ENCODE measurements at regions not wholly inside any gene's neighbourhood (a gene's known extent, or its start where the extent isn't known, plus 50 kb on each side); places are given as distances from the start of the nearest gene placed in this dataset.

DNA sequence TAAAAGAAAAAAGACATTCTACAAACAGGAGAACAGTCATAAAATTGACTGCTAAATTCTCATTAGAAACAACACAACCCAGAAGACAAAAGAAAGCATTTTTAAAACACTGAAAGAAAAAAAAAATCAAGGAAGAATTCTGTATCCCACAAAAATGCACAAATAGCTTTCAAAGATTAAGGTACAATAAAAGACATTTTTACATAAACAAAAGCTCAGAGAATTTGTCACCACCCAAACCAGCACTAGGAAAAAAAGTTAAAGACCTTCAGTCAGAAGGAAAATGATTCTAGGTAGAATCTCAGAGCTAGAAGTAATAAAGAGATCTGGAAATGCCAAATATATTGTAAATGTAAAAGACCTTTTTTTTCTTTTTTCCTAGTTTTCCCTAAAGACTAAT lies 252.4 kb downstream of the CLIC5 start:
- no peaks in the 10 kb centered on the region for H4K20me1 ChIP-seq (ENCODE audit: insufficient read depth)
- H3K79me2 ChIP-seq (ENCODE audit: insufficient read depth, low read depth), result no peaks in the 10 kb centered on the region
- H3K4me3 ChIP-seq (IDR thresholded peaks at IDR 0.05; ENCODE audit: insufficient read depth, low read depth, low read length), result no peak overlapping the region
- no peak overlapping the region for H3K27ac ChIP-seq
- TF ChIP-seq, protein P1, sequence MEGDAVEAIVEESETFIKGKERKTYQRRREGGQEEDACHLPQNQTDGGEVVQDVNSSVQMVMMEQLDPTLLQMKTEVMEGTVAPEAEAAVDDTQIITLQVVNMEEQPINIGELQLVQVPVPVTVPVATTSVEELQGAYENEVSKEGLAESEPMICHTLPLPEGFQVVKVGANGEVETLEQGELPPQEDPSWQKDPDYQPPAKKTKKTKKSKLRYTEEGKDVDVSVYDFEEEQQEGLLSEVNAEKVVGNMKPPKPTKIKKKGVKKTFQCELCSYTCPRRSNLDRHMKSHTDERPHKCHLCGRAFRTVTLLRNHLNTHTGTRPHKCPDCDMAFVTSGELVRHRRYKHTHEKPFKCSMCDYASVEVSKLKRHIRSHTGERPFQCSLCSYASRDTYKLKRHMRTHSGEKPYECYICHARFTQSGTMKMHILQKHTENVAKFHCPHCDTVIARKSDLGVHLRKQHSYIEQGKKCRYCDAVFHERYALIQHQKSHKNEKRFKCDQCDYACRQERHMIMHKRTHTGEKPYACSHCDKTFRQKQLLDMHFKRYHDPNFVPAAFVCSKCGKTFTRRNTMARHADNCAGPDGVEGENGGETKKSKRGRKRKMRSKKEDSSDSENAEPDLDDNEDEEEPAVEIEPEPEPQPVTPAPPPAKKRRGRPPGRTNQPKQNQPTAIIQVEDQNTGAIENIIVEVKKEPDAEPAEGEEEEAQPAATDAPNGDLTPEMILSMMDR (conservative IDR thresholded peaks at IDR 0.05; ENCODE audit: low read depth, low read length), result no peak
- no peaks in the 10 kb centered on the region for H3K36me3 ChIP-seq (ENCODE audit: insufficient read depth)
- H3K27me3 ChIP-seq (ENCODE audit: insufficient read depth, low read depth), result no peaks in the 10 kb centered on the region
- no peak overlapping the region for H2AFZ ChIP-seq (ENCODE audit: low read depth)
- no peak overlapping the region for H3K9ac ChIP-seq
- no peak overlapping the region for H3K4me2 ChIP-seq
- H3K4me1 ChIP-seq (ENCODE audit: low read depth, poor library complexity, severe bottlenecking), result no peaks in the 10 kb centered on the region

DNA sequence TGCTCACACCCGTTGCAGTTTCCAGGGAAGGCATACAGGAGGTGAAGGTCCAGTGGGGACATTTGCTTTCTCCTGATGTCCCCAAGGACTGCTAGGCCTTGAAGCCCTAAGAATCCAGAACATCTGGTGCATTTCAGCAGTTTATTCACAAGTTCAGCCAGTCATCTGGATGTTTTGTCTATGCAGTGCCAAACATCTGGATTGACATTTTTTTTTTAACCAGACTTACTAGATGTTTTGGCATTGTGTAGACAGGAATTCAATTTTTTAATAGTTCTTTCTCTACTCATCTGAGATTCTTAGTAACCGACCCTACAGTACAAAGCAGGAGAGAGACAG lies 256.2 kb downstream of the CLIC5 start:
- Histone ChIP-seq H3K4me1 (ENCODE audit: low read depth, poor library complexity, severe bottlenecking) (no peaks in the 10 kb centered on the region), H3K79me2 (ENCODE audit: insufficient read depth, low read depth) (no peaks in the 10 kb centered on the region), H3K4me2 (no peak overlapping the region), H3K27me3 (ENCODE audit: insufficient read depth, low read depth) (no peaks in the 10 kb centered on the region), H3K4me3 (IDR thresholded peaks at IDR 0.05; ENCODE audit: insufficient read depth, low read depth, low read length) (no peak overlapping the region), H3K36me3 (ENCODE audit: insufficient read depth) (no peaks in the 10 kb centered on the region), H3K27ac (no peak overlapping the region), H3K9ac (no peak overlapping the region), H2AFZ (ENCODE audit: low read depth) (no peak overlapping the region), H4K20me1 (ENCODE audit: insufficient read depth) (no peaks in the 10 kb centered on the region)
- TF ChIP-seq, protein P1 (conservative IDR thresholded peaks at IDR 0.05; ENCODE audit: low read depth, low read length), result no peak

DNA sequence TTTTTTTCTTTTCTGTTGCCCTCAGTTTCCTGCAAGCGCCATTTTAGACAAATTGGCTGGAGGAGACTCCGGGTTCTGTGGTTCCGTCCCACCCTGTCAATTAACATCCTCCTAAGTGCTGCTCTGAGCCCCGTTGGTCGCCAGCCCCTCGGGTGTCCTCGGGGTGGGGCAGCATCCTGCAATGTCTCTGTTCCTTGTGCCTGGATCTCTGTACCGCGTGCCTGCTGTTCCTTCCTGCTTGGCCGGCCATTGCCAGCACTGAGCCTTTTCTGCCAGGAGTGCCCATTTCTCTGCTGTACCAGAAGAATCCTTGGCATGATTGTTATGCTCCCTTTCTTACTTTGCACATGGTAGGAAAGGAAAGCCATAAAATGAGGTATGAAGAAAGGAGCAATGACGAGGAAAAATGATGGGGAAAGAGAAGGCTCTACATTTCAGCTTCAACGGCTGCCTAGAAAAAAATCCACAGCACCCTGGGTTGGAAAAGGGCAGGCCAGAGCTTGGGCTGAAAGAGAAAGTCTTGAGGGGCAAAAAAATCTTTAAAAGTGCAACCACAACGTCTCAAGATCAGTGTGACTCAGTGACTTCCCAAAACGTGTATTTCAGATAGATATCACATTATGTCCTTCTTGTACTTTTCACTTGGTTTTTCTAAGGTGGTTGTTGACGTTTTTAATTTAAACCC lies 256.7 kb downstream of the CLIC5 start:
- Histone ChIP-seq H3K4me1 (ENCODE audit: low read depth, poor library complexity, severe bottlenecking) (no peaks in the 10 kb centered on the region), H3K27ac (no peak overlapping the region), H3K27me3 (ENCODE audit: insufficient read depth, low read depth) (no peaks in the 10 kb centered on the region), H3K4me3 (IDR thresholded peaks at IDR 0.05; ENCODE audit: insufficient read depth, low read depth, low read length) (no peak overlapping the region), H3K9ac (no peak overlapping the region), H3K4me2 (no peak overlapping the region), H3K36me3 (ENCODE audit: insufficient read depth) (no peaks in the 10 kb centered on the region), H3K79me2 (ENCODE audit: insufficient read depth, low read depth) (no peaks in the 10 kb centered on the region), H2AFZ (ENCODE audit: low read depth) (no peak overlapping the region), H4K20me1 (ENCODE audit: insufficient read depth) (no peaks in the 10 kb centered on the region)
- TF ChIP-seq, protein P1 (conservative IDR thresholded peaks at IDR 0.05; ENCODE audit: low read depth, low read length), result no peak

DNA sequence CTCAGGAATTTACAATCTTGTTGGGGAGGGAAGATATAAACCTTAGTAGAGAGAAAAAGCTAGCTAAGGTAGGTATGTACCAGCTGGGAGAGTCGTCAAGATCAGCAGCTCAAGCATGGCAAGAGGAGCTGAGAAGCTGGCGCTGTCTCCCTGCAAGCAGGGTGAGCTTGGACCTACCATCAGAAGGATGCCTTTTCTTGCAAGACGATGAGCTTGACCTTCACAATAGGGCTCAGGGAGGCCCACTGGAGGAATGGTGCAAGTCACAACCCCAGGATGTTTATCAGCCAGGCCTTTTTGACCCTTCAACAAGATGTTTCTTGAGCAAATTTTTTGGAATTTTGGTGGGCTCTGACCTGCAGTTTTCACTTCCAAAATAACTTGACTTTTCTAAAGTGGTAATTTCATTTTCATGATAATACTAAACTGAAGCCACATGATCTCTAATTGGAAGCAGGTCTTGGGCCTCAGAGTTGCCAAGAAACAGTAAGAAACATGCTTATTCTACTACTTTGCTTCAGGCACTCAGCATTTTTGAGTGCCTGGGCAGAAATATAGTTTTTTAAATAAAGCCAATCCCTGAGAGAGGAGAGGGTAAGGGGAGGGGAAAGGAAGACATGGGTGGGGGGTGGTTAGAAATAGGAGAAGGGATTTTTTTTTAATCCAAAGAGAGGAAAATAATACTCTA lies 258.1 kb downstream of the CLIC5 start:
- TF ChIP-seq, protein P1 (conservative IDR thresholded peaks at IDR 0.05; ENCODE audit: low read depth, low read length), result no peak
- Histone ChIP-seq H3K36me3 (ENCODE audit: insufficient read depth) (no peaks in the 10 kb centered on the region), H2AFZ (ENCODE audit: low read depth) (no peak overlapping the region), H3K27ac (no peak overlapping the region), H3K4me2 (no peak overlapping the region), H3K9ac (no peak overlapping the region), H3K4me1 (ENCODE audit: low read depth, poor library complexity, severe bottlenecking) (no peaks in the 10 kb centered on the region), H3K27me3 (ENCODE audit: insufficient read depth, low read depth) (no peaks in the 10 kb centered on the region), H3K4me3 (IDR thresholded peaks at IDR 0.05; ENCODE audit: insufficient read depth, low read depth, low read length) (no peak overlapping the region), H4K20me1 (ENCODE audit: insufficient read depth) (no peaks in the 10 kb centered on the region), H3K79me2 (ENCODE audit: insufficient read depth, low read depth) (no peaks in the 10 kb centered on the region)
